GM21515 (cell line): ENCODE measurements at regions not wholly inside any gene's neighbourhood (a gene's known extent, or its start where the extent isn't known, plus 50 kb on each side); places are given as distances from the start of the nearest gene placed in this dataset.

Source experiments
- ATAC-seq: cut with Tn5 transposase; IDR thresholded peaks from one replicate; pipeline ENCODE4 v1.9.1; 2021; ENCODE audit not compliant: unreplicated experiment

DNA sequence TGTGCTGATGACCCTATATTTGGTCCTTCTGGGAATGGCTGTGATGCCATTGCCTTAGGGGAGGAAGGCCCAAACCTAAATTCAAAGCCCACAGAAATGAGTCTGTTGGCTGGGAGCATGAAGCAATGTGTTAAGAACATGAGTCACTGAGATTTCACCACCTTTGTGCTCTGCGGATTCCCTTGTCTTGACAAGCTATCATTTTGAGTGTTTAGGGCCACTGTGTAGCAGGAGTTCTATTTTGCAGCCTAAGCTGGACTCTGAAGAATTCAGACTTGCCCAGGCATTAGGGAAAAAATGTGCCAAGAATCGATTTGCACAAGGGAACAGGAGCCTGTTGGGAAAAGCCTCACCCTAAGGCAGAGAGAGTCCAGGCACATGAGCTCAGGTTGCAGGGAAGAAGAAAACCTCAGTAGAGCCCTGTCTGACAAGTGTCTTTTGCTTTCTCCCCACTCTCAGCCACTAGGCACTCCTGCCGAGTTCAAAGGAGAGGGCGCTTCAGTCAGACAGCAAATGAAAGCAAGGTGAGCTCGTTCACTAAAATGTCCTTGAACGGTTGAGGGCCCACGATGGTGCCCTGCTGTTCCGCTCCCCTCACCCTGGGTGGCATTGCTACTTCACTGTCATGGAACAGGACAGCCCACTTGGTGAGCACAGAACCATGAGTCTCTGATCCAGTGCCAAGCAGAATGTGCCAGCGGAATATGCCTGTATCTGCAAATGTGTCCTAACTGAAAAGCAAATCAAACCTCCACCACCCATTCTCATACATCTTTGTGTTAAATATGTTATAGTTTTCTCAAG, 93.6 kb downstream of the PRLHR start:
- no peak for ATAC-seq

DNA sequence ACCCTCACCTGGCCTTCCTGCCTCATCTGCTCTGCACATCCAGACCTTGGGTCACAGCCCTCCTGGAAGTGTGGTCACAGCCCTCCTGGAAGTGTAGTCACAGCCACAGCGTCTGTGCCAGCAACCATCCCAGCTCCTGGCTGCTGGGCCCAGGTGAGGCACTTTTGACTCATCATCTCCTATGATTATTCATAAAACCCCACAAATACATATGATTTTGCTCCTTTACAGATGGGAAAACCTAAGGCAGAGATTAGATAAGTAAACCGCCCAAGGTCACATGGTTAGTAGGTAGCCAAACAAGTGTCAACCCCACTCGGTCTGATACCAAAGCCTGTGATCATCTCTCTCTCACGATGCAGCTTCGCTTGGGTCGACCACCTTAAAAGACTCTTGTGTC, 94.3 kb downstream of the PRLHR start:
- no peak for ATAC-seq

GRCh38 chr10:118500477-118501104, 94.9 kb downstream of the PRLHR start:
- no peak for ATAC-seq

GRCh38 chr10:118499186-118499585, 96.3 kb downstream of the PRLHR start:
- ATAC-seq: no peak

GRCh38 chr10:118498623-118499022, 96.8 kb downstream of the PRLHR start:
- ATAC-seq: no peak

DNA sequence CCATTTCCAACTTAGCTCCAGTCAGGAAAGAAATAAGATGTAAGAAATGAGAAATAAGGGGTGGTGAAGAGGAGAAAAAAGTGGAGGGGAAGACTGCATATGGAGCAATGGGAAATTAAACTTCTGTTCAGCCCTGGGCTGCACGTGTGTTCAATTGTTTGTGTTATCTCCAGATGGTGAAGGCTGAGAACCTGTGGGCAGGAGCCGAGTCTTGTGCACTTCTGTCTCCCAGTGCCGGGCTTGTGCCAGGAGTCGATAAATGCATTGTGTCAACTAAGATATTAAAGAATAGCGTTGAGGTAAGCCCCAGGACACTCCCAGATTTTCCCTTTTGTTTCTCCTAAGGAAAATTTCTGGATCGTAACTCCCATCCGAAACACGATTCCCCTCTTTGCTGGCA, 98.2 kb downstream of the PRLHR start:
- no peak for ATAC-seq

DNA sequence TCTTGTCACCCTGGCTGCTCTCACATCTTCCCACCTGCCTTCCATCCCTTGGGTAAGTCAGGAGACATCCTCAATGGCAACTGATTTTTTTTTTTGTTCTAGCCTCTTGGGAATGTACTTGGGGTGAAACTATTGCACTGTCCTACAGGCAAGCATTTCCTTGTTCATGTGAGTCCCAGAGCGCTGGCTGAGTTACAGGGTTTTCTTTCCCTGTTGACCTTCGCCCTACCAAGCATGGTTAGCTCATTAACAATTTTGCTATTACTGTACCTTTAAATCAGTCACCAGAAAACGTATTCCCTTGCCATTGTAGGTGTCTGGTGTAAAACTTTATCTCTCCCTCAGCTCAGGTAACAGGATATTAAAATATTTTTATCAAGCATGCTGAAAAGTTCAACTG, 98.9 kb downstream of the PRLHR start:
- no peak for ATAC-seq

GRCh38 chr10:118495499-118495898, 99.9 kb downstream of the PRLHR start:
- no peak for ATAC-seq

DNA sequence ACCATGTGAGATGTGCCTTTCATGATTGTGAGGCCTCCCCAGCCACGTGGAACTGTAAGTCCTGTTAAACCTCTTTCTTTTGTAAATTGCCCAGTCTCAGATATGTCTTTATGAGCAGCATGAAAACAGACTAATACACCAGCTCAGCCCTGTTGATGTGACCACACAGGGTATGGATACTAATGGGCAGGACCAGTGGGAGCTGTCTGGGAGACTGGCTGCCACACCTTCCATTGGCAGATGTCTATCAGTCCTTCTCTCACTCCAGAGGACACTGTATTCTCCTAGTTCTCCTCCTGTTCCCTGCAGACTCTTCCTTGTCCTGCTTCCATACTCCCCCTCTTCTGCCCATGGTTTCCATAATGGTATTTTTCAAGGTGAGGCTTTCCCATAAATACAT, 104.4 kb downstream of the PRLHR start:
- no peak for ATAC-seq

GRCh38 chr10:118488710-118489497, 106.5 kb downstream of the PRLHR start:
- ATAC-seq: no peak

GRCh38 chr10:118485641-118486040, 109.8 kb downstream of the PRLHR start:
- ATAC-seq: no peak

GRCh38 chr10:118484152-118484871, 111.1 kb downstream of the PRLHR start:
- ATAC-seq: no peak

GRCh38 chr10:118483496-118483895, 112.0 kb downstream of the PRLHR start:
- no peak for ATAC-seq

DNA sequence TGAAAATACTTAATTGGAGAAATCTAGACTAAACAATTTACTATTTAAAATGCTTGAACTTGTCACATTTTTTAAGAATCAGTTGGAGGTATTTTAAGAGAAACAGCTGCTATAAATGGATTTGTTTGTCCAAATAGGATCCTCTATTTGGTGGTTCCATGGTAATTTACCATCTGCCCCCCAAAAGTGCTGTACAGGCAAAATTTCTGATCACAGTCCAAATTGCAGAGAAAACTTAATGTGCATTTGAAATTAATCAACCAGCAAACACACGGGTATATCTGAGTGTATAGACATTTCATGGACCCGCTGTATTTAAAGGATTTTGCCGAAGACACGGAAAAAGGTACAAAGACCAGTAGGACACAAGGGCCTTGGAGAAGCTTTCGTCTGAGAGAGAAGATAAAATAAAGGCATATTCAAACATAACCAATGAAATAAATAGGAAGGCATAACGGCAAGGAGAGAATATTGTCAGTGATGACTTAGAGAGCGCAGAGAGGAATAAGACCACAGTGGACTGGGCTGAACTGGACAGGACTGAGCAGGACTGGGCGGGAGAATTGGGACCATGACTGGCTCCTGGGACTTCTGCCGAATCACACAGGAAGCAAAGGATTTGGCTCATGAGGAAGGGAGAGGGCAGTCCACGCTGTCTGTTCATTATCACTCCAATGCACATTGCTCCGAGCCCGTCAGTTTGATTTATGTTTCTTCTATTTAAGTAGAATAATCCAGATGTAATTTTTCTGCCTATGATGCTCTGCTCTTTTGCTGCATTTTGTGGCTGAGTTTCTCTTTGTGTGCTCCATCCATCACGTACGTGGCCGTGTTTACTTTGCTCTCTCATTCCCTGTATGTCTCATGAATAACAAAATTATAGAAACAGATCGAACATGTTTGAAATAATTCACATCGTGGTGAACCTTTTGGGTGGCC, 112.8 kb downstream of the PRLHR start:
- ATAC-seq: no peak

GRCh38 chr10:118481871-118482270, 113.6 kb downstream of the PRLHR start:
- ATAC-seq: no peak

- no peak for ATAC-seq
These were observed 120.2 kb downstream of the PRLHR start for GRCh38 chr10:118475214-118475613.

GRCh38 chr10:118474111-118474510, 121.3 kb downstream of the PRLHR start:
- no peak for ATAC-seq

GRCh38 chr10:118473305-118473960, 122.0 kb downstream of the PRLHR start:
- ATAC-seq: no peak

DNA sequence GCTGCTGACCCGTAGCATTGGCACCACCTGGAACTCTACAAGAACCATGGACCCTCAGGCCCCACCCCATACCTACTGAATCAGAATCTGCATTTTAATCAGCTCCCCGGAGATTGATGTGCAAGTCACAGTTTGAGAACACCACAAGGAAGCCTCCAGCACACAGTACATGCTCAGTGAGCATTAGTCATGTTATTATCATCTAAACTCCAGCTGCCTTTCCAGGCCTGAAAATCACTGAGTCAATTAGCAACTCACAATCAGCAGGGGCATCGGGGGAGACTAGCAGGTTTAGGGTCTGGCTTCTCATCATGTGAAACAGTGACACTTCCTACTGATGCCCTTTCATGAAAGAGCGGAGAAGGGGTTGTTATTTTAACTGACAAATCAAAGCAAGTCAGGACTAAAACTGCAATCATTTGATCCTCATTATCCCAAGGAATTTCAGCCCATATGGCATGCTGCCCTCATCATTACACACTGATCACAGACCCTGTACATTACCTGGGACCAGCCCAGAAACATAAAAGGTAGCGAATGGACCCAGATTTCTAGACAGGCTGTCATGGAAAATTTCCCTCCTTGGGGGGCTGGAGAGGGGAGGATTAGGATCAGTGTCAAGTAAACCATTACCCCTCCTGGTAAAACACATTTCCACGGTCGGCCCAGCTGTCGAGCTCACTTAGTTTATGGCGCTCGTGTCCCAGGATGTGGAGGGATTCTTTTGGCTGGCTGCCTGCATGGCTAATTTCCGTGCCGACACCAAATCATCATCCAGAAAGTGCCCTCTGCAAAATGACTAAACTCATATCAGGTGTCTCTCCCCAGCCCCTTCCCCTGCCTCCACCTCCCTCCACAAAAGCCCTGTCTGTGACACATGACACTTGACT, 122.8 kb downstream of the PRLHR start:
- ATAC-seq: no peak
